ENCODE measurements at regions not wholly inside any gene's neighbourhood (a gene's known extent, or its start where the extent isn't known, plus 50 kb on each side); places are given as distances from the start of the nearest gene placed in this dataset.

- ATAC-seq (no peak), DNase-seq (ENCODE audit: low read depth, low spot score) (no peak)
- POLR2A ChIA-PET: no interaction called here
- Histone ChIP-seq H3K27ac (ENCODE audit: low read length) (no peak overlapping the region), H3K27me3 (ENCODE audit: control insufficient read depth, insufficient read depth, low read length) (no peaks in the 10 kb centered on the region), H3K4me1 (ENCODE audit: control insufficient read depth, insufficient read depth, low read length) (no peaks in the 10 kb centered on the region), H3K36me3 (ENCODE audit: control insufficient read depth, insufficient read depth, low read length) (no peaks in the 10 kb centered on the region), H3K9me3 (ENCODE audit: control insufficient read depth, insufficient read depth, low read depth, low read length) (no peaks in the 10 kb centered on the region), H3K4me3 (ENCODE audit: low read depth in 2 of 2, low read length in 2 of 2) (no peak overlapping the region)
- CTCF ChIA-PET: no interaction called here
- in situ Hi-C loops (cut with HindIII; ENCODE audit: low pct_unique_long_range_greater_than_20kb, low sequenced_read_pairs) (no loop called here), intact Hi-C loops (cut with micrococcal nuclease; ENCODE audit: unreplicated experiment) (no loop called here)
- BruUV-seq (replicated peaks): no TSS peak
- TF ChIP-seq POLR2AphosphoS5 (IDR thresholded peaks at IDR 0.05; ENCODE audit: low read depth, low read length) (no peak), TCF7L2 (IDR thresholded peaks at IDR 0.05; ENCODE audit: low read depth, low read length) (no peak), REST (IDR thresholded peaks at IDR 0.05; ENCODE audit: insufficient read depth in 1 of 2, low read depth in 2 of 2, low read length in 1 of 2) (no peak), SIN3A (IDR thresholded peaks at IDR 0.05; ENCODE audit: borderline replicate concordance, insufficient read depth, low read depth, low read length) (no peak), CTCF (IDR thresholded peaks at IDR 0.05) (no peak)
Measured at GRCh38 chr9:81116340-81117137, 572.8 kb downstream of the TLE1 start.

GRCh38 chr9:81113453-81114124 is 575.8 kb downstream of the TLE1 start:
- Histone ChIP-seq H3K27ac (ENCODE audit: low read length) (no peak overlapping the region), H3K4me3 (ENCODE audit: low read depth in 2 of 2, low read length in 2 of 2) (no peak overlapping the region), H3K9me3 (ENCODE audit: control insufficient read depth, insufficient read depth, low read depth, low read length) (no peaks in the 10 kb centered on the region), H3K36me3 (ENCODE audit: control insufficient read depth, insufficient read depth, low read length) (no peaks in the 10 kb centered on the region), H3K4me1 (ENCODE audit: control insufficient read depth, insufficient read depth, low read length) (no peaks in the 10 kb centered on the region), H3K27me3 (ENCODE audit: control insufficient read depth, insufficient read depth, low read length) (no peaks in the 10 kb centered on the region)
- POLR2A ChIA-PET: no interaction called here
- TF ChIP-seq POLR2AphosphoS5 (IDR thresholded peaks at IDR 0.05; ENCODE audit: low read depth, low read length): no peak
- TF ChIP-seq SIN3A (IDR thresholded peaks at IDR 0.05; ENCODE audit: borderline replicate concordance, insufficient read depth, low read depth, low read length): no peak
- TF ChIP-seq TCF7L2 (IDR thresholded peaks at IDR 0.05; ENCODE audit: low read depth, low read length): no peak
- no peak for TF ChIP-seq REST (IDR thresholded peaks at IDR 0.05; ENCODE audit: insufficient read depth in 1 of 2, low read depth in 2 of 2, low read length in 1 of 2)
- TF ChIP-seq CTCF (IDR thresholded peaks at IDR 0.05): no peak
- BruUV-seq (replicated peaks): no TSS peak
- CTCF ChIA-PET: no interaction called here
- in situ Hi-C loops (cut with HindIII; ENCODE audit: low pct_unique_long_range_greater_than_20kb, low sequenced_read_pairs): no loop called here
- ATAC-seq (no peak), DNase-seq (ENCODE audit: low read depth, low spot score) (no peak)
- intact Hi-C loops (cut with micrococcal nuclease; ENCODE audit: unreplicated experiment): no loop called here

Measured in Panc1 (cell line).